NCI-H1092 (cell line): ENCODE measurements at regions not wholly inside any gene's neighbourhood (a gene's known extent, or its start where the extent isn't known, plus 50 kb on each side); places are given as distances from the start of the nearest gene placed in this dataset.
"Not testable (repeated sequence)": the region's sequence is repeated elsewhere in the genome, so short reads cannot be mapped to it uniquely, and the experiment has no call there.

Experiments
- DNase-seq: peaks from one replicate; lab custom pipeline; 2025; lab: John Stamatoyannopoulos, UW

- not testable (repeated sequence) for DNase-seq
Observed at GRCh38 chr1:206312274-206312665, 108.9 kb downstream of the SRGAP2 start.

GRCh38 chr1:206314951-206315636 is 111.8 kb downstream of the SRGAP2 start:
- DNase-seq: not testable (repeated sequence)

GRCh38 chr1:206316901-206317300 is 113.6 kb downstream of the SRGAP2 start:
- DNase-seq: not testable (repeated sequence)

- not testable (repeated sequence) for DNase-seq
Observed at GRCh38 chr1:206317878-206318514, 114.7 kb downstream of the SRGAP2 start.

- not testable (repeated sequence) for DNase-seq
Observed at GRCh38 chr1:206320227-206320626, 116.9 kb downstream of the SRGAP2 start.

GRCh38 chr1:206326159-206326939 is 123.0 kb downstream of the SRGAP2 start:
- not testable (repeated sequence) for DNase-seq

- DNase-seq: not testable (repeated sequence)
Observed at GRCh38 chr1:206331597-206331996, 128.3 kb downstream of the SRGAP2 start.

GRCh38 chr1:206333316-206333715 is 130.0 kb downstream of the SRGAP2 start:
- not testable (repeated sequence) for DNase-seq

- DNase-seq: not testable (repeated sequence)
Observed at GRCh38 chr1:206333897-206334296, 130.6 kb downstream of the SRGAP2 start.

GRCh38 chr1:206334481-206334880 is 131.1 kb downstream of the SRGAP2 start:
- DNase-seq: not testable (repeated sequence)

GRCh38 chr1:206335162-206335561 is 131.8 kb downstream of the SRGAP2 start:
- not testable (repeated sequence) for DNase-seq

GRCh38 chr1:206335875-206336846 is 132.8 kb downstream of the SRGAP2 start:
- DNase-seq: not testable (repeated sequence)

GRCh38 chr1:206337024-206337423 is 133.3 kb upstream of the IKBKE start:
- not testable (repeated sequence) for DNase-seq

GRCh38 chr1:206350493-206351275 is 119.6 kb upstream of the IKBKE start:
- DNase-seq: not testable (repeated sequence)

- DNase-seq: not testable (repeated sequence)
Observed at GRCh38 chr1:206351276-206352052, 118.8 kb upstream of the IKBKE start.

- DNase-seq: not testable (repeated sequence)
Observed at GRCh38 chr1:206356310-206356709, 114.0 kb upstream of the IKBKE start.

GRCh38 chr1:206357962-206358361 is 112.3 kb upstream of the IKBKE start:
- not testable (repeated sequence) for DNase-seq

GRCh38 chr1:206358771-206359170 is 111.5 kb upstream of the IKBKE start:
- DNase-seq: not testable (repeated sequence)

- not testable (repeated sequence) for DNase-seq
Observed at GRCh38 chr1:206359377-206359776, 110.9 kb upstream of the IKBKE start.
